Activated naive CD4-positive, alpha-beta T cell treated with anti-CD3 and anti-CD28 coated beads for 36 hours (primary cell): ENCODE measurements at regions not wholly inside any gene's neighbourhood (a gene's known extent, or its start where the extent isn't known, plus 50 kb on each side); places are given as distances from the start of the nearest gene placed in this dataset.

Experiments
- CTCF ChIA-PET: fragments of 350-600 bp; sonication (Branson Sonifier 250); formaldehyde crosslinking; loops from one replicate; lab custom pipeline; 2021; ENCODE audit warnings: antibody characterized with exemption; lab: Charles Lee
- DNase-seq: peaks from one replicate; pipeline ENCODE4 v3.0.0-alpha.2; 2020
- H3K27ac Mint-ChIP-seq: one replicate; pipeline ENCODE4 v1.8.0; 2021; ENCODE audit warnings: mild to moderate bottlenecking, mixed read lengths
- H3K27me3 Mint-ChIP-seq: one replicate; pipeline ENCODE4 v1.8.0; 2021; ENCODE audit warnings: low read depth, mixed read lengths
- H3K36me3 Mint-ChIP-seq: one replicate; pipeline ENCODE4 v1.8.0; 2021; ENCODE audit warnings: low read depth, mixed read lengths
- H3K4me1 Mint-ChIP-seq: one replicate; pipeline ENCODE4 v1.8.0; 2021; ENCODE audit warnings: low read depth, mixed read lengths
- H3K4me3 Mint-ChIP-seq: one replicate; pipeline ENCODE4 v1.8.0; 2021; ENCODE audit warnings: mild to moderate bottlenecking, moderate library complexity, mixed read lengths
- H3K9me3 Mint-ChIP-seq: one replicate; pipeline ENCODE4 v1.8.0; 2021; ENCODE audit warnings: mixed read lengths
- intact Hi-C: fragments of 100-400 bp; cut with micrococcal nuclease; formaldehyde crosslinking; loops from one replicate; pipeline ENCODE4 v1.15.1; 2023

- Mint-ChIP-seq H3K9me3 (peaks cover 16% of the 10 kb centered on the region), H3K27me3 (no peaks in the 10 kb centered on the region), H3K4me3 (no peak overlapping the region), H3K27ac (no peak overlapping the region), H3K36me3 (no peaks in the 10 kb centered on the region), H3K4me1 (no peaks in the 10 kb centered on the region)
- CTCF ChIA-PET, result no interaction called here
- DNase-seq, result no peak
- intact Hi-C loops, result no loop called here
Measured at GRCh38 chr5:17880869-17881268, 246.6 kb downstream of the TAF11L14 start.

DNA sequence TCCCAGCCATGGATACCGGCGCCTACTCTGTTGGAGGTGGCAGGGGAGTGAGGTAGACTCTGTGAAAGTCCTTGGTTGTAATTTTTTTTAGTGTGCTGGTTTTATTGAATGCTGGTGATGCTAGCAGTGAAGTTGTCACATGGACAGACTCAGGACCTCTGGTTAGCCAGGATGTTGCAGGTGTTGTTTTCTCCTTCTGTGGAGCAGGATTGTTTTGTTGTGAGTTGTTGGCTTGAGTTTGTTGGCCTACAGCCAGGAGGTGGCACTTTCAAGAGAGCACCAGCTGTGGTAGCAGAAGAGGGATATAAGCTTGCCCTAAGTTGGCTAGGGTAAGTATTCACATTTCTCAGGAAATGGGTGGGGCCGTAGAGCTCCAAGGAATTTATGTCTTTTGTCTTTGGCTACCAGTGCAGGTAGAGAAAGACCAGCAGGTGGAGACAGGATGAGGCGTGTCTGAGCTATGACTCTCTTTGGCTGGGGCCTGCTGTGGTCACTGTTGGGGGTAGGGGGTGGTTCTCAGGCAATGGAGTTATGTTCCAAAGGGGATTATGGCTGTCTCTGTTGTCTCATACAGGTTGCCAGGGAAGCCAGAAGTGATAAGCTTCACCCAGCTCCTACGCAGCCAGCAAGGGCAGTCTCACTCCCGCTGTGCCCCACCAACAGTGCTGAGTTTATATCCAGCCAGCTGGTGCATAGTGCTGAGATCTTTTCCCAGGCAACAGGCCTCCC, 248.7 kb downstream of the TAF11L14 start:
- CTCF ChIA-PET, result no interaction called here
- intact Hi-C loops, result no loop called here
- H3K27ac Mint-ChIP-seq, result no peak overlapping the region
- no peak overlapping the region for H3K4me3 Mint-ChIP-seq
- no peak for DNase-seq
- no peaks in the 10 kb centered on the region for H3K27me3 Mint-ChIP-seq
- peaks cover 15% of the 10 kb centered on the region for H3K9me3 Mint-ChIP-seq
- no peaks in the 10 kb centered on the region for H3K4me1 Mint-ChIP-seq
- no peaks in the 10 kb centered on the region for H3K36me3 Mint-ChIP-seq

DNA sequence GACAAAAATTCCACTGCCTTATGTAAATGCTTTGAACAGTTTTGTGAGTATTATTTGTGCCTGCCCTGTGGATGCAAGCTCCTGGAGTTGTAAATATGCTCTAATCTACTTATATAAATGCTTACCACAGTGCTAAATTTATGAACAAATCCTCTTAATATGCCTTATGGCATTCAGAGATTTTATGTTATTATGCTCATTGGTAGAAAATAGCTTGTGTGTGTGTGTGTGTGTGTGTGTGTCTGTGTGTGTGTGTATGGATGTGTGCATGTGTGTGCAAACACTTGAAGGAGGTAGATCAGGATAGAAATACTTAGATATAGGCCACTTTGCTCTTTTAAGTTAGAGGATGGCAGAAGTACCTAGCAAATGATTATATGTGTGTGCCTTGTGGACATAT, 253.9 kb downstream of the TAF11L14 start:
- no peaks in the 10 kb centered on the region for H3K4me1 Mint-ChIP-seq
- intact Hi-C loops, result no loop called here
- peaks cover 11% of the 10 kb centered on the region for H3K9me3 Mint-ChIP-seq
- CTCF ChIA-PET, result interaction anchor here (0.9 kb wide), 1 partner anchor 232 kb away, joined by 3 read pairs; no protein-coding TSS in a partner anchor
- H3K4me3 Mint-ChIP-seq, result no peak overlapping the region
- H3K36me3 Mint-ChIP-seq, result no peaks in the 10 kb centered on the region
- no peak overlapping the region for H3K27ac Mint-ChIP-seq
- no peaks in the 10 kb centered on the region for H3K27me3 Mint-ChIP-seq
- DNase-seq, result no peak

- DNase-seq, result no peak
- Mint-ChIP-seq H3K9me3 (peaks cover 4% of the 10 kb centered on the region), H3K4me1 (no peaks in the 10 kb centered on the region), H3K4me3 (no peak overlapping the region), H3K27ac (no peak overlapping the region), H3K27me3 (no peaks in the 10 kb centered on the region), H3K36me3 (no peaks in the 10 kb centered on the region)
- intact Hi-C loops, result no loop called here
- CTCF ChIA-PET, result no interaction called here
Measured at GRCh38 chr5:17890501-17890900, 256.2 kb downstream of the TAF11L14 start.

- Mint-ChIP-seq H3K27ac (no peak overlapping the region), H3K27me3 (no peaks in the 10 kb centered on the region), H3K4me3 (no peak overlapping the region), H3K36me3 (no peaks in the 10 kb centered on the region), H3K9me3 (peaks cover 6% of the 10 kb centered on the region), H3K4me1 (no peaks in the 10 kb centered on the region)
- CTCF ChIA-PET, result no interaction called here
- no peak for DNase-seq
- intact Hi-C loops, result no loop called here
Measured at GRCh38 chr5:17891881-17892280, 257.6 kb downstream of the TAF11L14 start.

- H3K4me3 Mint-ChIP-seq, result no peak overlapping the region
- no peaks in the 10 kb centered on the region for H3K4me1 Mint-ChIP-seq
- intact Hi-C loops, result no loop called here
- no peak for DNase-seq
- peaks cover 6% of the 10 kb centered on the region for H3K9me3 Mint-ChIP-seq
- CTCF ChIA-PET, result no interaction called here
- H3K27me3 Mint-ChIP-seq, result no peaks in the 10 kb centered on the region
- H3K36me3 Mint-ChIP-seq, result no peaks in the 10 kb centered on the region
- H3K27ac Mint-ChIP-seq, result no peak overlapping the region
Measured at GRCh38 chr5:17893026-17893635, 258.9 kb downstream of the TAF11L14 start.

DNA sequence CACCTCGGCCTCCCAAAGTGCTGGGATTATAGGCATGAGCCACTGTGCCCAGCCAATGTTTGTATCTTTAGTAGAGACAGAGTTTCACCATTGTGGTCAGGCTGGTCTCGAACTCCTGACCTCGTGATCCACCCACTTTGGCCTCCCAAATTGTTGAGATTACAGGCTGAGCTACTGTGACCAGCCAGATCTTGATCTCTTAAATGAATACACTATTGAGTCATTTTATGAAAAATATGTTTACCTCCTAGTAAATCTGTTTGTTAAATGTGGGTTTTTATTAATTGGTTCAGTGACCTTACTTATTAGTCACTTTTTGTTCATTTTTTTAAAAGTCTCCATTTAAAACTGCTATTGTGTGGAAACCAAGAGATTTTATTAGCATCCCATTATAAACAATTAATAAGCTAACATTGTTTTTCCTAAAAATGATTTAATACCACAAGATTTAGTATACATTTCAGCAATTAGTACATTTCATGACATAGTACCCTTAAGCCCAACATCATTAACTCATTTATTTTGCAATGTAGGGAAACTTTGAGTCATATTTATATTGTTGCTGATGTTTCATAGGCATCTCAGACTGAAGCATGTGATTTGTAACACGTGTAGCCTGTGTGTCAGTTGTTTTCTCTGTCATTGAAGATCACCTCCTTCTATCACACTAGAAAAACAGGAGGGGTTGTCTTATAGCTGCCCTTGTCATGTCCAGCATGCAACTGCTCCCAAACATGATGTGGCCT, 261.2 kb downstream of the TAF11L14 start:
- CTCF ChIA-PET, result no interaction called here

GRCh38 chr5:17896605-17897004, 262.3 kb downstream of the TAF11L14 start:
- H3K27me3 Mint-ChIP-seq, result no peaks in the 10 kb centered on the region
- CTCF ChIA-PET, result no interaction called here
- intact Hi-C loops, result no loop called here
- no peak overlapping the region for H3K4me3 Mint-ChIP-seq
- H3K9me3 Mint-ChIP-seq, result peaks cover 11% of the 10 kb centered on the region
- no peak overlapping the region for H3K27ac Mint-ChIP-seq
- H3K4me1 Mint-ChIP-seq, result no peaks in the 10 kb centered on the region
- DNase-seq, result no peak
- H3K36me3 Mint-ChIP-seq, result no peaks in the 10 kb centered on the region

More for the DNA sequence above, 261.2 kb downstream of the TAF11L14 start:
- H3K36me3 Mint-ChIP-seq, result no peaks in the 10 kb centered on the region
- no peak overlapping the region for H3K4me3 Mint-ChIP-seq
- peaks cover 6% of the 10 kb centered on the region for H3K9me3 Mint-ChIP-seq
- H3K27me3 Mint-ChIP-seq, result no peaks in the 10 kb centered on the region
- DNase-seq, result no peak
- H3K4me1 Mint-ChIP-seq, result no peaks in the 10 kb centered on the region
- intact Hi-C loops, result no loop called here
- no peak overlapping the region for H3K27ac Mint-ChIP-seq

DNA sequence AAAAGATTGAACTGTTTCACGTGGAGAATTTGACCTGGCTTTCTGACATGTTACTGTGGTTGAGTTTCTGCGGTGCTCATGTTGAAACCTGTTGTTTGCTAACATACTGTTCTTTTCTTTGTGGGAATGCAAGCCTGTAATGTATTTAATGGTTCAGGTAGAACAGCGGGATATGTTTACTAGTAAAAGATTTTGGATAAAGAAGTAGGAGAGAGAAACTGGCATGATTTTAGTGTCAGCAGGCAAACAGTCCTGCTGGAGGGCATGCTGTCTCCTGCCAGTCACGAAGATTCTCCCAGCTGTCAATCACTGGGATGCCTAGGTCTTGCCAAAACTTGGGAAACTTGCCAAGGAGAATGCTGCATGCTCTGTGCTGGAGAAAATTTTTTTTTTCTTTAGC, 263.5 kb downstream of the TAF11L14 start:
- Mint-ChIP-seq H3K36me3 (no peaks in the 10 kb centered on the region), H3K4me1 (no peaks in the 10 kb centered on the region), H3K27ac (no peak overlapping the region), H3K9me3 (peaks cover 11% of the 10 kb centered on the region), H3K27me3 (no peaks in the 10 kb centered on the region), H3K4me3 (no peak overlapping the region)
- DNase-seq, result no peak
- intact Hi-C loops, result no loop called here
- CTCF ChIA-PET, result no interaction called here

GRCh38 chr5:17898766-17899165, 264.5 kb downstream of the TAF11L14 start:
- no peaks in the 10 kb centered on the region for H3K36me3 Mint-ChIP-seq
- no peaks in the 10 kb centered on the region for H3K4me1 Mint-ChIP-seq

GRCh38 chr5:17907094-17907493, 272.8 kb downstream of the TAF11L14 start:
- intact Hi-C loops, result no loop called here
- Mint-ChIP-seq H3K9me3 (peaks cover 12% of the 10 kb centered on the region), H3K36me3 (no peaks in the 10 kb centered on the region), H3K27me3 (no peaks in the 10 kb centered on the region), H3K4me3 (no peak overlapping the region), H3K27ac (no peak overlapping the region), H3K4me1 (no peaks in the 10 kb centered on the region)
- CTCF ChIA-PET, result no interaction called here
- no peak for DNase-seq

More at GRCh38 chr5:17898766-17899165, 264.5 kb downstream of the TAF11L14 start:
- intact Hi-C loops, result no loop called here
- CTCF ChIA-PET, result no interaction called here
- no peak for DNase-seq
- Mint-ChIP-seq H3K4me3 (no peak overlapping the region), H3K27ac (no peak overlapping the region), H3K9me3 (peaks cover 11% of the 10 kb centered on the region), H3K27me3 (no peaks in the 10 kb centered on the region)

DNA sequence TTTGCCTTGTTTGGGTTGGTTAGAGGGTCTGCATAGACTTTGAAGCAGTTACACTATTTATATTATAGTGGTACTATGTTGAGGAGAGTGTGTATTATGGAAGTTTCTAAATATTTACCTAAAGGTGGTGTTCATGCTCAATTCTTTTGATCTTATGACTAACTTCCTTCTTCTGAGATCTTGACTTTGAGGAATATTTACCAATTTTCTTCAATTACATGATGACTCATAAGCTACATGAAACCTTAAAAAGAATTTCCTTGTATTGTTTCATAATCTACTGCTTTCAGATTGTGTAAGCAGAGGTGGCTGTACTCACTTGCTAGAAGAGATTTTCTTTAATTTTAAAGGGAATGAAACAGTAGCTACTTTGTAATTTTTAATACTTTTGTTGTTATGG, 276.1 kb downstream of the TAF11L14 start:
- H3K4me3 Mint-ChIP-seq, result no peak overlapping the region
- DNase-seq, result no peak
- CTCF ChIA-PET, result interaction anchor here (1.0 kb wide), 1 partner anchor 10 kb away, joined by 3 read pairs; no protein-coding TSS in a partner anchor
- H3K27me3 Mint-ChIP-seq, result no peaks in the 10 kb centered on the region
- peaks cover 8% of the 10 kb centered on the region for H3K9me3 Mint-ChIP-seq
- no peaks in the 10 kb centered on the region for H3K36me3 Mint-ChIP-seq
- intact Hi-C loops, result no loop called here
- no peaks in the 10 kb centered on the region for H3K4me1 Mint-ChIP-seq
- H3K27ac Mint-ChIP-seq, result no peak overlapping the region
